ENCODE measurements at regions not wholly inside any gene's neighbourhood (a gene's known extent, or its start where the extent isn't known, plus 50 kb on each side); places are given as distances from the start of the nearest gene placed in this dataset.
"Not testable (repeated sequence)": the region's sequence is repeated elsewhere in the genome, so short reads cannot be mapped to it uniquely, and the experiment has no call there.

GRCh38 chr1:182226618-182227017 is 165.0 kb downstream of the GLUL start:
- Mint-ChIP-seq H3K4me1 (no peaks in the 10 kb centered on the region), H3K27me3 (peaks cover 6% of the 10 kb centered on the region), H3K27ac (no peak overlapping the region), H3K4me3 (no peak overlapping the region), H3K36me3 (no peaks in the 10 kb centered on the region), H3K9me3 (ENCODE audit: low read depth) (peaks cover 5% of the 10 kb centered on the region)
- no peak for ATAC-seq
- DNase-seq: no peak
- CTCF ChIA-PET: no interaction called here

GRCh38 chr1:182225755-182226154 is 164.2 kb upstream of the ZNF648 start:
- H3K4me1 Mint-ChIP-seq; H3K36me3 Mint-ChIP-seq; DNase-seq; CTCF ChIA-PET; H3K27me3 Mint-ChIP-seq; H3K4me3 Mint-ChIP-seq; H3K27ac Mint-ChIP-seq; H3K9me3 Mint-ChIP-seq (ENCODE audit: low read depth); ATAC-seq: not testable (repeated sequence)

GRCh38 chr1:182221990-182222389 is 160.5 kb upstream of the ZNF648 start:
- CTCF ChIA-PET, ATAC-seq, DNase-seq, H3K4me3 Mint-ChIP-seq, H3K27ac Mint-ChIP-seq, H3K36me3 Mint-ChIP-seq, H3K4me1 Mint-ChIP-seq: not testable (repeated sequence)
- H3K9me3 Mint-ChIP-seq (ENCODE audit: low read depth): peaks cover 13% of the 10 kb centered on the region
- peaks cover 22% of the 10 kb centered on the region for H3K27me3 Mint-ChIP-seq

- DNase-seq, H3K4me3 Mint-ChIP-seq, CTCF ChIA-PET, H3K4me1 Mint-ChIP-seq, H3K36me3 Mint-ChIP-seq, H3K27ac Mint-ChIP-seq, ATAC-seq: not testable (repeated sequence)
- peaks cover 13% of the 10 kb centered on the region for H3K9me3 Mint-ChIP-seq (ENCODE audit: low read depth)
- peaks cover 26% of the 10 kb centered on the region for H3K27me3 Mint-ChIP-seq
Observed at GRCh38 chr1:182221367-182221766, 159.9 kb upstream of the ZNF648 start.

GRCh38 chr1:182217967-182218366 is 156.5 kb upstream of the ZNF648 start:
- Mint-ChIP-seq H3K36me3 (peaks cover 5% of the 10 kb centered on the region), H3K9me3 (ENCODE audit: low read depth) (peaks cover 13% of the 10 kb centered on the region), H3K4me3 (no peak overlapping the region), H3K27me3 (peaks cover 23% of the 10 kb centered on the region), H3K4me1 (peaks cover 3% of the 10 kb centered on the region), H3K27ac (no peak overlapping the region)
- CTCF ChIA-PET: no interaction called here
- ATAC-seq (no peak), DNase-seq (no peak)

GRCh38 chr1:182217071-182217470 is 155.6 kb upstream of the ZNF648 start:
- DNase-seq: no peak

GRCh38 chr1:182215764-182216163 is 154.3 kb upstream of the ZNF648 start:
- ATAC-seq (no peak), DNase-seq (no peak)
- H3K27ac Mint-ChIP-seq: no peak overlapping the region
- peaks cover 5% of the 10 kb centered on the region for H3K36me3 Mint-ChIP-seq
- no peak overlapping the region for H3K4me3 Mint-ChIP-seq
- CTCF ChIA-PET: no interaction called here
- peaks cover 8% of the 10 kb centered on the region for H3K9me3 Mint-ChIP-seq (ENCODE audit: low read depth)
- H3K27me3 Mint-ChIP-seq: peaks cover 23% of the 10 kb centered on the region
- peaks cover 3% of the 10 kb centered on the region for H3K4me1 Mint-ChIP-seq

More at GRCh38 chr1:182217071-182217470, 155.6 kb upstream of the ZNF648 start:
- H3K27ac Mint-ChIP-seq: no peak overlapping the region
- peaks cover 23% of the 10 kb centered on the region for H3K27me3 Mint-ChIP-seq
- peaks cover 5% of the 10 kb centered on the region for H3K36me3 Mint-ChIP-seq
- no peak overlapping the region for H3K4me3 Mint-ChIP-seq
- H3K9me3 Mint-ChIP-seq (ENCODE audit: low read depth): peaks cover 12% of the 10 kb centered on the region
- no peak for ATAC-seq
- CTCF ChIA-PET: no interaction called here
- H3K4me1 Mint-ChIP-seq: peaks cover 3% of the 10 kb centered on the region

- Mint-ChIP-seq H3K27me3 (peaks cover 12% of the 10 kb centered on the region), H3K9me3 (ENCODE audit: low read depth) (peaks cover 3% of the 10 kb centered on the region), H3K4me3 (no peak overlapping the region), H3K27ac (no peak overlapping the region), H3K36me3 (no peaks in the 10 kb centered on the region), H3K4me1 (peaks cover 3% of the 10 kb centered on the region)
- CTCF ChIA-PET: no interaction called here
- DNase-seq: no peak
- ATAC-seq: no peak
Observed at GRCh38 chr1:182213163-182213562, 151.7 kb upstream of the ZNF648 start.

GRCh38 chr1:182211386-182211785 is 149.9 kb upstream of the ZNF648 start:
- Mint-ChIP-seq H3K36me3 (no peaks in the 10 kb centered on the region), H3K9me3 (ENCODE audit: low read depth) (no peaks in the 10 kb centered on the region), H3K4me3 (no peak overlapping the region), H3K27me3 (peaks cover 4% of the 10 kb centered on the region), H3K27ac (no peak overlapping the region), H3K4me1 (peaks cover 13% of the 10 kb centered on the region)
- CTCF ChIA-PET: no interaction called here
- DNase-seq (no peak), ATAC-seq (no peak)

- peaks cover under 1% of the 10 kb centered on the region for H3K27me3 Mint-ChIP-seq
- no peaks in the 10 kb centered on the region for H3K9me3 Mint-ChIP-seq (ENCODE audit: low read depth)
- no peak overlapping the region for H3K4me3 Mint-ChIP-seq
- no peaks in the 10 kb centered on the region for H3K36me3 Mint-ChIP-seq
- ATAC-seq (no peak), DNase-seq (no peak)
- CTCF ChIA-PET: interaction anchor here (0.8 kb wide), 1 partner anchor 84 kb away, joined by 3 read pairs; no protein-coding TSS in a partner anchor
- peaks cover 18% of the 10 kb centered on the region for H3K4me1 Mint-ChIP-seq
- H3K27ac Mint-ChIP-seq: no peak overlapping the region
Observed at GRCh38 chr1:182210417-182210816, 148.9 kb upstream of the ZNF648 start.

GRCh38 chr1:182207300-182207699 is 145.8 kb upstream of the ZNF648 start:
- Mint-ChIP-seq H3K4me1 (peaks cover 15% of the 10 kb centered on the region), H3K4me3 (no peak overlapping the region), H3K27me3 (peaks cover 5% of the 10 kb centered on the region), H3K36me3 (peaks cover 1% of the 10 kb centered on the region), H3K27ac (no peak overlapping the region), H3K9me3 (ENCODE audit: low read depth) (no peaks in the 10 kb centered on the region)
- ATAC-seq (no peak), DNase-seq (no peak)
- CTCF ChIA-PET: no interaction called here

- Mint-ChIP-seq H3K27me3 (peaks cover 5% of the 10 kb centered on the region), H3K36me3 (peaks cover 1% of the 10 kb centered on the region), H3K27ac (no peak overlapping the region), H3K4me3 (no peak overlapping the region), H3K4me1 (peaks cover 15% of the 10 kb centered on the region), H3K9me3 (ENCODE audit: low read depth) (no peaks in the 10 kb centered on the region)
- ATAC-seq (no peak), DNase-seq (no peak)
- CTCF ChIA-PET: no interaction called here
Observed at GRCh38 chr1:182206626-182207239, 145.2 kb upstream of the ZNF648 start.

GRCh38 chr1:182205351-182206022 is 144.0 kb upstream of the ZNF648 start:
- no peaks in the 10 kb centered on the region for H3K9me3 Mint-ChIP-seq (ENCODE audit: low read depth)
- CTCF ChIA-PET: interaction anchor here (1.0 kb wide), 1 partner anchor 9 kb away, joined by 4 read pairs; no protein-coding TSS in a partner anchor
- no peak overlapping the region for H3K4me3 Mint-ChIP-seq
- H3K27ac Mint-ChIP-seq: no peak overlapping the region
- DNase-seq (no peak), ATAC-seq (no peak)
- peaks cover 15% of the 10 kb centered on the region for H3K4me1 Mint-ChIP-seq
- peaks cover 1% of the 10 kb centered on the region for H3K36me3 Mint-ChIP-seq
- H3K27me3 Mint-ChIP-seq: peaks cover 5% of the 10 kb centered on the region

- peaks cover 15% of the 10 kb centered on the region for H3K4me1 Mint-ChIP-seq
- CTCF ChIA-PET: no interaction called here
- peaks cover 5% of the 10 kb centered on the region for H3K27me3 Mint-ChIP-seq
- H3K9me3 Mint-ChIP-seq (ENCODE audit: low read depth): no peaks in the 10 kb centered on the region
- ATAC-seq (no peak), DNase-seq (no peak)
- H3K36me3 Mint-ChIP-seq: peaks cover 1% of the 10 kb centered on the region
- no peak overlapping the region for H3K27ac Mint-ChIP-seq
- no peak overlapping the region for H3K4me3 Mint-ChIP-seq
Observed at GRCh38 chr1:182203191-182203875, 141.8 kb upstream of the ZNF648 start.
